ENCODE measurements at regions not wholly inside any gene's neighbourhood (a gene's known extent, or its start where the extent isn't known, plus 50 kb on each side); places are given as distances from the start of the nearest gene placed in this dataset.

DNA sequence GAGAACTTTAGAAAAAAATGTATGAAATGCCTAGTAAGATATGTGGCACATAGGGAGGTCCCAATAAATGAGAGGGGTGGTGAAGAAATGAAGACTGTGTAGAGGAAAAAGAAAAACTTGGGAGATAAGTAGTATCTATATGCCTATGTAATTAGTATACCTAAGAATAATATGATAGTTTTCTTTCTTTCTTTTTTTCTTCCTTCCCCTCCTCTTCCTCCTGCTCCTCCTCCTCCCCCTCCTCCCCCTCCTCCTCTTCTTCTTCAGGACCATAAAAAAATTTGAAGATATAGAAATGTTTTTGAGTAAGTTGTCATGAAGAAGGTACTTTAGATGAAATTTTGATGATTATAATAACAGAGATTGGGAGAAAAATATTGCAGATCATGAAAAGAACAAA is 857.4 kb downstream of the MAT2B start:
- Histone ChIP-seq H3K36me3 (no peaks in the 10 kb centered on the region), H3K27me3 (replicated peaks in 1 of 7) (no peaks in the 10 kb centered on the region), H3K4me1 (no peaks in the 10 kb centered on the region), H3K9me3 (no peaks in the 10 kb centered on the region), H3K27ac (no peak overlapping the region), H3K4me3 (no peak overlapping the region)
- DNase-seq = no peak
- TF ChIP-seq, protein P1, sequence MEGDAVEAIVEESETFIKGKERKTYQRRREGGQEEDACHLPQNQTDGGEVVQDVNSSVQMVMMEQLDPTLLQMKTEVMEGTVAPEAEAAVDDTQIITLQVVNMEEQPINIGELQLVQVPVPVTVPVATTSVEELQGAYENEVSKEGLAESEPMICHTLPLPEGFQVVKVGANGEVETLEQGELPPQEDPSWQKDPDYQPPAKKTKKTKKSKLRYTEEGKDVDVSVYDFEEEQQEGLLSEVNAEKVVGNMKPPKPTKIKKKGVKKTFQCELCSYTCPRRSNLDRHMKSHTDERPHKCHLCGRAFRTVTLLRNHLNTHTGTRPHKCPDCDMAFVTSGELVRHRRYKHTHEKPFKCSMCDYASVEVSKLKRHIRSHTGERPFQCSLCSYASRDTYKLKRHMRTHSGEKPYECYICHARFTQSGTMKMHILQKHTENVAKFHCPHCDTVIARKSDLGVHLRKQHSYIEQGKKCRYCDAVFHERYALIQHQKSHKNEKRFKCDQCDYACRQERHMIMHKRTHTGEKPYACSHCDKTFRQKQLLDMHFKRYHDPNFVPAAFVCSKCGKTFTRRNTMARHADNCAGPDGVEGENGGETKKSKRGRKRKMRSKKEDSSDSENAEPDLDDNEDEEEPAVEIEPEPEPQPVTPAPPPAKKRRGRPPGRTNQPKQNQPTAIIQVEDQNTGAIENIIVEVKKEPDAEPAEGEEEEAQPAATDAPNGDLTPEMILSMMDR (IDR thresholded peaks at IDR 0.05 in 8 of 11, conservative IDR thresholded peaks at IDR 0.05 in 3 of 11) = no peak
- no peak for TF ChIP-seq POLR2A (IDR thresholded peaks at IDR 0.05)
- no peak for TF ChIP-seq POLR2AphosphoS5 (IDR thresholded peaks at IDR 0.05)
- intact Hi-C loops (cut with DNase I; ENCODE audit: low total_unique reads) = no loop called here

- Histone ChIP-seq H3K27me3 (replicated peaks in 1 of 7) (no peaks in the 10 kb centered on the region), H3K36me3 (no peaks in the 10 kb centered on the region), H3K4me3 (no peak overlapping the region), H3K9me3 (no peaks in the 10 kb centered on the region), H3K4me1 (no peaks in the 10 kb centered on the region), H3K27ac (no peak overlapping the region)
- 69 to 73% (median 71%) methylated on average over 7 of the region's 7 CpGs for WGBS, 5 donors
- intact Hi-C loops (cut with DNase I; ENCODE audit: low total_unique reads) = no loop called here
- TF ChIP-seq POLR2A (IDR thresholded peaks at IDR 0.05) = no peak
- no peak for TF ChIP-seq POLR2AphosphoS5 (IDR thresholded peaks at IDR 0.05)
- TF ChIP-seq, protein P1 (IDR thresholded peaks at IDR 0.05 in 8 of 11, conservative IDR thresholded peaks at IDR 0.05 in 3 of 11) = no peak
- no peak for DNase-seq
These were observed 859.1 kb downstream of the MAT2B start for GRCh38 chr5:164364237-164365208.

DNA sequence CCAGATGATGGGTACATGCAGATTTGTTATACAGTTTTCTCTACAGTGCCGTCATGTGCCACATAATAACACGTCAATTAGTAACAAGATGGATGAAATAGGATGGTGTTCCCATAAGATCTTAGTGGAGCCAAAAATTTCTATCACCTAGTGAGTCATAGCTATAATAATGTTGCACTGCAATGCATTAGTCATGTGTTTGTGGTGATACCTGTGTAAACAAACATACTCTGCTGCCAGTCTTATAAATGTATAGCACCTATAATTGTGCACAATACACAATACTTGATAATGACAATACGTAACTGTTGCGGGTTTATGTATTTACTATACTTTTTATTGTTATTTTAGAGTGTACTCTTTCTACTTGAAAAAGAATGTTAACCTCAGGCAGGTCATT is 865.4 kb downstream of the MAT2B start:
- TF ChIP-seq POLR2AphosphoS5 (IDR thresholded peaks at IDR 0.05) (no peak), POLR2A (IDR thresholded peaks at IDR 0.05) (no peak)
- TF ChIP-seq, protein P1 (IDR thresholded peaks at IDR 0.05 in 8 of 11, conservative IDR thresholded peaks at IDR 0.05 in 3 of 11) = no peak
- DNase-seq = no peak
- H3K27me3 ChIP-seq (replicated peaks in 1 of 7) = no peaks in the 10 kb centered on the region
- no peaks in the 10 kb centered on the region for H3K4me1 ChIP-seq
- no peak overlapping the region for H3K27ac ChIP-seq
- no peaks in the 10 kb centered on the region for H3K36me3 ChIP-seq
- intact Hi-C loops (cut with DNase I; ENCODE audit: low total_unique reads) = no loop called here
- H3K4me3 ChIP-seq = no peak overlapping the region
- 85 to 95% (median 87%) methylated on average over 4 of the region's 4 CpGs for WGBS, 5 donors
- no peaks in the 10 kb centered on the region for H3K9me3 ChIP-seq

- no peak for TF ChIP-seq POLR2A (IDR thresholded peaks at IDR 0.05)
- no peak for TF ChIP-seq POLR2AphosphoS5 (IDR thresholded peaks at IDR 0.05)
- TF ChIP-seq, protein P1 (IDR thresholded peaks at IDR 0.05 in 8 of 11, conservative IDR thresholded peaks at IDR 0.05 in 3 of 11) = no peak
- H3K4me3 ChIP-seq = no peak overlapping the region
- no peaks in the 10 kb centered on the region for H3K36me3 ChIP-seq
- no peaks in the 10 kb centered on the region for H3K4me1 ChIP-seq
- no peaks in the 10 kb centered on the region for H3K9me3 ChIP-seq
- DNase-seq = no peak
- no peak overlapping the region for H3K27ac ChIP-seq
- WGBS, 5 donors = 77 to 92% (median 83%) methylated on average over 1 of the region's 1 CpG
- H3K27me3 ChIP-seq (replicated peaks in 1 of 7) = no peaks in the 10 kb centered on the region
- intact Hi-C loops (cut with DNase I; ENCODE audit: low total_unique reads) = no loop called here
These were observed 867.5 kb downstream of the MAT2B start for GRCh38 chr5:164372892-164373291.
